Pancreas (tissue), 10 donors: ENCODE measurements at regions not wholly inside any gene's neighbourhood (a gene's known extent, or its start where the extent isn't known, plus 50 kb on each side); places are given as distances from the start of the nearest gene placed in this dataset.

Source experiments
- ATAC-seq, 4 donors: fragments of 200-7000 bp; cut with Tn5 transposase; one replicate each; pipeline versions ENCODE4 v1.8.0 to v1.9.1; 2020; ENCODE audit warnings: mild to moderate bottlenecking in 4 of 4, moderate library complexity in 4 of 4
- DNase-seq, 6 donors: peaks; one replicate each; pipeline ENCODE4 v3.0.0-alpha.2; 2020
- FAIRE-seq: peaks from 2 replicates; lab custom pipeline; 2012; peaks lifted over from hg19 to GRCh38; lab: Jason Lieb, UNC
- H3K27ac ChIP-seq, 4 donors: fragments of 200-600 bp; sonication (generic); 1 replicate in 3 of 4; 2 replicates in 1 of 4; pipeline versions ENCODE4 v1.5.0 to v1.8.0; 2020
- H3K27me3 ChIP-seq, 4 donors: fragments of 200-600 bp; one replicate each; pipeline ENCODE4 v1.8.0; 2021
- H3K36me3 ChIP-seq, 3 donors: fragments of 200-600 bp; sonication (generic) in 1 of 3; one replicate each; pipeline versions ENCODE4 v1.5.0 to v1.8.0; 2020 to 2021
- H3K4me1 ChIP-seq, 3 donors: fragments of 200-600 bp; one replicate each; pipeline ENCODE4 v1.8.0; 2021
- H3K4me3 ChIP-seq, 4 donors: fragments of 200-600 bp; sonication (generic) in 2 of 4; one replicate each; pipeline versions ENCODE4 v1.5.0 to v1.8.0; 2020 to 2021
- H3K9me3 ChIP-seq, 4 donors: fragments of 200-600 bp; one replicate each; pipeline ENCODE4 v1.8.0; 2021
- CTCF ChIP-seq, 4 donors: fragments of 200-600 bp; sonication (generic) in 3 of 4; IDR thresholded peaks; one replicate each; pipeline versions ENCODE4 v1.5.0 to v1.8.0; 2021; ENCODE audit warnings: antibody characterized with exemption in 4 of 4
- WGBS, 2 donors: extraction: QIAGEN DNeasy Blood & Tissue Kit; methylation state at CpG; one replicate each; pipeline ENCODE4 v1.1.7; 2013; 5-methylcytosine and 5-hydroxymethylcytosine counted together
- intact Hi-C, 3 donors: fragments of 100-400 bp; cut with DNase I; formaldehyde crosslinking; loops; one replicate each; pipeline versions ENCODE4 v1.11.1 to v1.14.2; 2022
- donor health status: healthy with polysubstance abuse.
- donor health status: DM: no; HTN: no; CAD: no; lungs with moderate emphysema.
- donor health status: DM: no; HTN: no; CAD: no.
- donor health status: control.
- donor health status: control.
- donor health status: Bipolar disorder and iron deficiency.
- donor health status: DM: yes; HTN: yes; CAD: no.
- donor health status: DM: no; HTN: no; CAD: no.
- donor health status: DM: no; HTN: no; CAD: no.
- donor health status: DM: yes; HTN: yes; CAD: no.

- DNase-seq (no peak), FAIRE-seq (no peak)
These were observed 548.8 kb upstream of the EPHA7 start for GRCh38 chr6:93968126-93968525.

GRCh38 chr6:93964926-93965325 lies 545.6 kb upstream of the EPHA7 start:
- no peaks in the 10 kb centered on the region for H3K4me1 ChIP-seq
- no peak for FAIRE-seq
- H3K27ac ChIP-seq = no peak overlapping the region
- H3K9me3 ChIP-seq = no peaks in the 10 kb centered on the region
- TF ChIP-seq CTCF (IDR thresholded peaks at IDR 0.05) = no peak
- no peak for DNase-seq
- intact Hi-C loops = no loop called here
- H3K27me3 ChIP-seq = no peaks in the 10 kb centered on the region
- no peak for ATAC-seq
- H3K4me3 ChIP-seq = no peak overlapping the region
- 71 to 88% methylated on average over 1 of the region's 1 CpG for WGBS, 2 donors
- no peaks in the 10 kb centered on the region for H3K36me3 ChIP-seq

More at GRCh38 chr6:93968126-93968525, 548.8 kb upstream of the EPHA7 start:
- intact Hi-C loops = no loop called here
- Histone ChIP-seq H3K27me3 (no peaks in the 10 kb centered on the region), H3K36me3 (no peaks in the 10 kb centered on the region), H3K27ac (no peak overlapping the region), H3K4me1 (no peaks in the 10 kb centered on the region), H3K9me3 (no peaks in the 10 kb centered on the region), H3K4me3 (no peak overlapping the region)
- no peak for ATAC-seq
- no peak for TF ChIP-seq CTCF (IDR thresholded peaks at IDR 0.05)
- 55 to 68% methylated on average over 4 of the region's 4 CpGs for WGBS, 2 donors

GRCh38 chr6:93964321-93964720 lies 545.0 kb upstream of the EPHA7 start:
- no peaks in the 10 kb centered on the region for H3K36me3 ChIP-seq
- FAIRE-seq (no peak), ATAC-seq (no peak), DNase-seq (no peak)
- 18 to 23% methylated on average over 1 of the region's 1 CpG for WGBS, 2 donors
- no peaks in the 10 kb centered on the region for H3K4me1 ChIP-seq
- no peaks in the 10 kb centered on the region for H3K27me3 ChIP-seq
- intact Hi-C loops = no loop called here
- no peak overlapping the region for H3K27ac ChIP-seq
- no peak overlapping the region for H3K4me3 ChIP-seq
- no peak for TF ChIP-seq CTCF (IDR thresholded peaks at IDR 0.05)
- H3K9me3 ChIP-seq = no peaks in the 10 kb centered on the region

GRCh38 chr6:93962566-93962965 lies 543.2 kb upstream of the EPHA7 start:
- H3K27ac ChIP-seq = no peak overlapping the region
- no peaks in the 10 kb centered on the region for H3K27me3 ChIP-seq
- no peaks in the 10 kb centered on the region for H3K4me1 ChIP-seq
- TF ChIP-seq CTCF (IDR thresholded peaks at IDR 0.05) = no peak
- intact Hi-C loops = no loop called here
- ATAC-seq (no peak), FAIRE-seq (no peak), DNase-seq (peak in 1 of 6 donors; percentile 13)
- H3K36me3 ChIP-seq = no peaks in the 10 kb centered on the region
- no peaks in the 10 kb centered on the region for H3K9me3 ChIP-seq
- no peak overlapping the region for H3K4me3 ChIP-seq
- 37 to 50% methylated on average over 1 of the region's 1 CpG for WGBS, 2 donors

- no peaks in the 10 kb centered on the region for H3K36me3 ChIP-seq
- ATAC-seq (no peak), FAIRE-seq (no peak), DNase-seq (no peak)
- intact Hi-C loops = no loop called here
- no peak overlapping the region for H3K4me3 ChIP-seq
- TF ChIP-seq CTCF (IDR thresholded peaks at IDR 0.05) = no peak
- no peaks in the 10 kb centered on the region for H3K27me3 ChIP-seq
- no peaks in the 10 kb centered on the region for H3K4me1 ChIP-seq
- no peaks in the 10 kb centered on the region for H3K9me3 ChIP-seq
- 43 to 63% methylated on average over 1 of the region's 1 CpG for WGBS, 2 donors
- no peak overlapping the region for H3K27ac ChIP-seq
These were observed 535.2 kb upstream of the EPHA7 start for GRCh38 chr6:93954584-93954983.
